ENCODE measurements at regions not wholly inside any gene's neighbourhood (a gene's known extent, or its start where the extent isn't known, plus 50 kb on each side); places are given as distances from the start of the nearest gene placed in this dataset.

GRCh38 chr18:25469489-25469888 lies 117.5 kb upstream of the ZNF521 start:
- DNase-seq, result no peak

- no peak for DNase-seq
Observed at GRCh38 chr18:25467226-25467987, 115.4 kb upstream of the ZNF521 start.

GRCh38 chr18:25465152-25465732 lies 113.3 kb upstream of the ZNF521 start:
- DNase-seq, result no peak

GRCh38 chr18:25464227-25464626 lies 112.3 kb upstream of the ZNF521 start:
- DNase-seq, result no peak

- no peak for DNase-seq
Observed at GRCh38 chr18:25463726-25464125, 111.8 kb upstream of the ZNF521 start.

- no peak for DNase-seq
Observed at GRCh38 chr18:25459814-25460213, 107.8 kb upstream of the ZNF521 start.

GRCh38 chr18:25457601-25458000 lies 105.6 kb upstream of the ZNF521 start:
- DNase-seq, result no peak

GRCh38 chr18:25457126-25457525 lies 105.2 kb upstream of the ZNF521 start:
- no peak for DNase-seq

- no peak for DNase-seq
Observed at GRCh38 chr18:25456334-25457010, 104.5 kb upstream of the ZNF521 start.

GRCh38 chr18:25455646-25456045 lies 103.7 kb upstream of the ZNF521 start:
- DNase-seq, result no peak

GRCh38 chr18:25455159-25455558 lies 103.2 kb upstream of the ZNF521 start:
- DNase-seq, result no peak

GRCh38 chr18:25454730-25455129 lies 102.8 kb upstream of the ZNF521 start:
- DNase-seq, result no peak

- DNase-seq, result no peak
Observed at GRCh38 chr18:25454270-25454659, 102.3 kb upstream of the ZNF521 start.

- DNase-seq, result no peak
Observed at GRCh38 chr18:25453556-25454269, 101.7 kb upstream of the ZNF521 start.

- DNase-seq, result no peak
Observed at GRCh38 chr18:25451077-25451658, 99.2 kb upstream of the ZNF521 start.

GRCh38 chr18:25449046-25449445 lies 97.1 kb upstream of the ZNF521 start:
- DNase-seq, result no peak

- DNase-seq, result no peak
Observed at GRCh38 chr18:25446972-25447371, 95.0 kb upstream of the ZNF521 start.

- no peak for DNase-seq
Observed at GRCh38 chr18:25445430-25445829, 93.5 kb upstream of the ZNF521 start.

- no peak for DNase-seq
Observed at GRCh38 chr18:25443776-25444175, 91.8 kb upstream of the ZNF521 start.

GRCh38 chr18:25435149-25435782 lies 83.3 kb upstream of the ZNF521 start:
- no peak for DNase-seq

- DNase-seq, result no peak
Observed at GRCh38 chr18:25434745-25435144, 82.8 kb upstream of the ZNF521 start.

- DNase-seq, result no peak
Observed at GRCh38 chr18:25433590-25433989, 81.6 kb upstream of the ZNF521 start.

GRCh38 chr18:25425024-25425423 lies 73.1 kb upstream of the ZNF521 start:
- DNase-seq, result no peak

Measured in CD4-positive, alpha-beta T cell treated with Interleukin-4 for 4 hours (primary cell).